ENCODE measurements at regions not wholly inside any gene's neighbourhood (a gene's known extent, or its start where the extent isn't known, plus 50 kb on each side); places are given as distances from the start of the nearest gene placed in this dataset.

DNA sequence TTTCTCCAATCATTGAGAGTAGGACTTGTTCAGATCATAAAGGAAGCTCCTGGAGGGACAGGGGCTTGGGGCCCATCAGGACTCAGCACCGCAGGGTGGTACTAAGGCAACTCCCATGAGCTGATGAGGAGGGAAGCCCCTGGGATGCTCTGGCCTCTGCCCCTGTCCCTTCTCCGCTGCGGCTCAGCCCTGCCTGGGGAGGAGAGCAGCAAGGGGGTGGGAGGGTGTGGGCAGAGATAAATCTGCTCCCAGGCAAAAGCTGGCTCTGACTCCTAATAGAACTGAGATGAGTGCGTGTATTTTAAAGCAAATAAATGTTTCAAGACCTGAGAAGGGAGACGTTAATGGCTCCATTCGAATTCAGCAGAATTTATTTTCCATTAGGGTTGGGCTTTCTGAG is 52.0 kb upstream of the CHST11 start:
- H2AFZ ChIP-seq (ENCODE audit: low read depth, low read length, poor library complexity, severe bottlenecking) = no peak overlapping the region
- no peaks in the 10 kb centered on the region for H3K79me2 ChIP-seq (ENCODE audit: insufficient read depth, low read length)
- intact Hi-C loops (cut with micrococcal nuclease) = no loop called here
- no peak overlapping the region for H3K9ac ChIP-seq (ENCODE audit: low read length)
- H3K9me3 ChIP-seq (ENCODE audit: control insufficient read depth in 1 of 2, insufficient read depth in 1 of 2, low read depth in 1 of 2, low read length in 2 of 2) = no peaks in the 10 kb centered on the region
- H3K36me3 ChIP-seq (ENCODE audit: control insufficient read depth in 1 of 2, insufficient read depth in 2 of 2, low read length in 2 of 2) = no peaks in the 10 kb centered on the region
- no peak overlapping the region for H3K4me2 ChIP-seq (ENCODE audit: low read length)
- ChIA-PET RAD21 (ENCODE audit: low non-redundant PET in 1 of 2, low total read pairs in 2 of 2, uncharacterized antibody in 2 of 2, unreplicated experiment in 2 of 2) (no interaction called here), CTCF (no interaction called here), POLR2A (no interaction called here)
- DNase-seq (ENCODE audit: low read depth, low spot score) = no peak
- TF ChIP-seq SIN3A (IDR thresholded peaks at IDR 0.05; ENCODE audit: low read depth) (no peak), ZNF274 (IDR thresholded peaks at IDR 0.05; ENCODE audit: low read depth, low read length) (no peak), POLR2A (IDR thresholded peaks at IDR 0.05; ENCODE audit: borderline replicate concordance, extremely low read depth, insufficient read depth, insufficient read length) (no peak), FOSL1 (IDR thresholded peaks at IDR 0.05; ENCODE audit: low read depth) (no peak), EZH2phosphoT487 (IDR thresholded peaks at IDR 0.05; ENCODE audit: borderline replicate concordance) (no peak), POLR2AphosphoS5 (IDR thresholded peaks at IDR 0.05; ENCODE audit: low read depth, low read length) (no peak), ELF1 (IDR thresholded peaks at IDR 0.05; ENCODE audit: borderline replicate concordance, low read depth) (no peak), EGR1 (IDR thresholded peaks at IDR 0.05; ENCODE audit: low read depth) (no peak)
- TF ChIP-seq, protein P1, sequence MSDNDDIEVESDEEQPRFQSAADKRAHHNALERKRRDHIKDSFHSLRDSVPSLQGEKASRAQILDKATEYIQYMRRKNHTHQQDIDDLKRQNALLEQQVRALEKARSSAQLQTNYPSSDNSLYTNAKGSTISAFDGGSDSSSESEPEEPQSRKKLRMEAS (IDR thresholded peaks at IDR 0.05) = no peak
- TF ChIP-seq, protein P2, sequence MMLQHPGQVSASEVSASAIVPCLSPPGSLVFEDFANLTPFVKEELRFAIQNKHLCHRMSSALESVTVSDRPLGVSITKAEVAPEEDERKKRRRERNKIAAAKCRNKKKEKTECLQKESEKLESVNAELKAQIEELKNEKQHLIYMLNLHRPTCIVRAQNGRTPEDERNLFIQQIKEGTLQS (IDR thresholded peaks at IDR 0.05) = no peak
- TF ChIP-seq, protein P3, sequence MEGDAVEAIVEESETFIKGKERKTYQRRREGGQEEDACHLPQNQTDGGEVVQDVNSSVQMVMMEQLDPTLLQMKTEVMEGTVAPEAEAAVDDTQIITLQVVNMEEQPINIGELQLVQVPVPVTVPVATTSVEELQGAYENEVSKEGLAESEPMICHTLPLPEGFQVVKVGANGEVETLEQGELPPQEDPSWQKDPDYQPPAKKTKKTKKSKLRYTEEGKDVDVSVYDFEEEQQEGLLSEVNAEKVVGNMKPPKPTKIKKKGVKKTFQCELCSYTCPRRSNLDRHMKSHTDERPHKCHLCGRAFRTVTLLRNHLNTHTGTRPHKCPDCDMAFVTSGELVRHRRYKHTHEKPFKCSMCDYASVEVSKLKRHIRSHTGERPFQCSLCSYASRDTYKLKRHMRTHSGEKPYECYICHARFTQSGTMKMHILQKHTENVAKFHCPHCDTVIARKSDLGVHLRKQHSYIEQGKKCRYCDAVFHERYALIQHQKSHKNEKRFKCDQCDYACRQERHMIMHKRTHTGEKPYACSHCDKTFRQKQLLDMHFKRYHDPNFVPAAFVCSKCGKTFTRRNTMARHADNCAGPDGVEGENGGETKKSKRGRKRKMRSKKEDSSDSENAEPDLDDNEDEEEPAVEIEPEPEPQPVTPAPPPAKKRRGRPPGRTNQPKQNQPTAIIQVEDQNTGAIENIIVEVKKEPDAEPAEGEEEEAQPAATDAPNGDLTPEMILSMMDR (IDR thresholded peaks at IDR 0.05 in 2 of 3, conservative IDR thresholded peaks at IDR 0.05 in 1 of 3; ENCODE audit: borderline replicate concordance in 1 of 3, insufficient read depth in 1 of 3, low read depth in 2 of 3, low read length in 2 of 3) = no peak
- H3K4me3 ChIP-seq (replicated peaks in 1 of 2; ENCODE audit: low read depth in 1 of 2, low read length in 2 of 2) = no peak overlapping the region
- BruUV-seq (replicated peaks) = no TSS peak
- H3K4me1 ChIP-seq (ENCODE audit: control insufficient read depth in 1 of 2, insufficient read depth in 2 of 2, low read length in 2 of 2) = peaks cover 16 to 25% of the 10 kb centered on the region in 2 experiments
- no peak overlapping the region for H3K27ac ChIP-seq (ENCODE audit: low read depth, low read length)
- no peaks in the 10 kb centered on the region for H3K27me3 ChIP-seq (ENCODE audit: insufficient read depth, low read length)
- no peak for ATAC-seq
- no peaks in the 10 kb centered on the region for H3K9me2 ChIP-seq (ENCODE audit: insufficient read depth)
- H4K20me1 ChIP-seq (ENCODE audit: insufficient read depth) = no peaks in the 10 kb centered on the region
